Esophagus muscularis mucosa (tissue), 4 donors: ENCODE measurements at regions not wholly inside any gene's neighbourhood (a gene's known extent, or its start where the extent isn't known, plus 50 kb on each side); places are given as distances from the start of the nearest gene placed in this dataset.

Source experiments
- DNase-seq: peaks from one replicate; pipeline ENCODE4 v3.0.0-alpha.2; 2017; ENCODE audit errors: extremely low spot score
- H3K27ac ChIP-seq, 4 donors: fragments of 200-600 bp; sonication (generic); replicated peaks in 1 of 4; 1 replicate in 3 of 4; 2 replicates in 1 of 4; pipeline ENCODE4 v1.5.1; 2016 to 2019; ENCODE audit warnings: mild to moderate bottlenecking in 1 of 4
- H3K27me3 ChIP-seq, 4 donors: fragments of 200-600 bp; sonication (generic); one replicate each; pipeline versions ENCODE4 v1.5.1 to v1.6.0; 2016 to 2019
- H3K36me3 ChIP-seq, 4 donors: fragments of 200-600 bp; sonication (generic); one replicate each; pipeline ENCODE4 v1.5.1; 2016 to 2019
- H3K4me1 ChIP-seq, 4 donors: fragments of 200-600 bp; sonication (generic); one replicate each; pipeline ENCODE4 v1.5.1; 2016 to 2019
- H3K4me3 ChIP-seq, 4 donors: fragments of 200-600 bp; sonication (generic); 1 replicate in 2 of 4; 2 replicates in 2 of 4; pipeline ENCODE4 v1.5.1; 2016 to 2019; ENCODE audit warnings: mild to moderate bottlenecking in 4 of 4, moderate library complexity in 1 of 4
- H3K9me3 ChIP-seq, 4 donors: fragments of 200-600 bp; sonication (generic); 1 replicate in 3 of 4; 2 replicates in 1 of 4; pipeline ENCODE4 v1.5.1; 2016 to 2019
- CTCF ChIP-seq, 3 experiments: fragments of 200-600 bp in 2 of 3; fragments of 450-650 bp in 1 of 3; sonication (generic) in 2 of 3; IDR thresholded peaks; one replicate each; pipeline ENCODE4 v1.5.1; 2017 to 2019; ENCODE audit warnings: antibody characterized with exemption in 3 of 3, mild to moderate bottlenecking in 2 of 3, moderate library complexity in 1 of 3
- EP300 ChIP-seq: sonication (generic); formaldehyde crosslinking; IDR thresholded peaks from one replicate; pipeline ENCODE4 v1.6.1; 2017; ENCODE audit warnings: antibody characterized with exemption
- POLR2A ChIP-seq: fragments of 450-650 bp; IDR thresholded peaks from one replicate; pipeline ENCODE4 v1.6.1; 2017; ENCODE audit warnings: antibody characterized with exemption, moderate library complexity, mild to moderate bottlenecking, low read depth
- POLR2AphosphoS5 ChIP-seq, 2 donors: sonication (generic); formaldehyde crosslinking; IDR thresholded peaks; one replicate each; pipeline ENCODE4 v1.6.1; 2017; ENCODE audit warnings: antibody characterized with exemption in 2 of 2
- WGBS: methylation state at CpG from one replicate; pipeline ENCODE4 v1.1.5; 2018; 5-methylcytosine and 5-hydroxymethylcytosine counted together
- intact Hi-C: fragments of 100-400 bp; cut with DNase I; formaldehyde crosslinking; loops from one replicate; pipeline ENCODE4 v1.15.1; 2023

GRCh38 chr17:13272296-13272695 lies 254.5 kb upstream of the ELAC2 start:
- no peaks in the 10 kb centered on the region for H3K9me3 ChIP-seq
- TF ChIP-seq CTCF (IDR thresholded peaks at IDR 0.05) = no peak
- TF ChIP-seq POLR2AphosphoS5 (IDR thresholded peaks at IDR 0.05) = no peak
- TF ChIP-seq POLR2A = no peak
- no peak for TF ChIP-seq EP300
- peaks cover 0 to 19% (median 0%) of the 10 kb centered on the region in 4 donors for H3K27me3 ChIP-seq
- no peaks in the 10 kb centered on the region for H3K4me1 ChIP-seq
- 79% methylated on average over 4 of the region's 4 CpGs for WGBS
- no peaks in the 10 kb centered on the region for H3K36me3 ChIP-seq
- no peak overlapping the region for H3K4me3 ChIP-seq
- intact Hi-C loops = no loop called here
- no peak for DNase-seq
- H3K27ac ChIP-seq = no peak overlapping the region

- TF ChIP-seq EP300 (no peak), CTCF (IDR thresholded peaks at IDR 0.05) (no peak), POLR2A (no peak), POLR2AphosphoS5 (IDR thresholded peaks at IDR 0.05) (no peak)
- DNase-seq = no peak
- no peak overlapping the region for H3K4me3 ChIP-seq
- H3K27me3 ChIP-seq = peaks cover 0 to 19% (median 0%) of the 10 kb centered on the region in 4 donors
- WGBS = 33% methylated on average over 8 of the region's 8 CpGs
- H3K27ac ChIP-seq = no peak overlapping the region
- intact Hi-C loops = no loop called here
- H3K4me1 ChIP-seq = no peaks in the 10 kb centered on the region
- no peaks in the 10 kb centered on the region for H3K9me3 ChIP-seq
- no peaks in the 10 kb centered on the region for H3K36me3 ChIP-seq
These were observed 251.2 kb upstream of the ELAC2 start for GRCh38 chr17:13268791-13269595.

- TF ChIP-seq POLR2A = no peak
- TF ChIP-seq CTCF (IDR thresholded peaks at IDR 0.05) = no peak
- TF ChIP-seq POLR2AphosphoS5 (IDR thresholded peaks at IDR 0.05) = no peak
- TF ChIP-seq EP300 = no peak
- H3K4me1 ChIP-seq = no peaks in the 10 kb centered on the region
These were observed 248.8 kb upstream of the ELAC2 start for GRCh38 chr17:13266606-13267005.

DNA sequence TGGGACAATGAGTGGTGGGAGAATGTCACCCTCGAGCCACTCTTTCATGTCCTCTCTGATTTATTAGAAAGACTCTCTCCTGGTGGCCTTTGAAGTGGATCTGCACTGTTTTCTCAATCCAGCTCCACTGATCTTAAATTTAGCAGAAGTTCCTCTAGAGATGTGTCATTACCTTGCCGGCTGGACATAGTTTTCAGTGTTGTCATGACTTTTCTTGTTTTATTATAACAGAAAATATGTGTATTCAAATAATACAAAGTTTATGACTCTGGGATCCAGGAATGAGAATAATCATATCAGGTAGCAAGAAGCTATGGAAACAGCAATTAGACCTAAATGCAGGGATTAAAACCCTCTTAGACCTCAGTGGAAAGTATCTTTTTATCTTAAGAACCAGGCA lies 247.5 kb upstream of the ELAC2 start:
- intact Hi-C loops = no loop called here
- TF ChIP-seq POLR2AphosphoS5 (IDR thresholded peaks at IDR 0.05) = no peak
- no peak for TF ChIP-seq EP300
- no peak for TF ChIP-seq CTCF (IDR thresholded peaks at IDR 0.05)
- H3K4me1 ChIP-seq = no peaks in the 10 kb centered on the region
- no peak for DNase-seq
- H3K27ac ChIP-seq = no peak overlapping the region
- H3K9me3 ChIP-seq = no peaks in the 10 kb centered on the region
- no peaks in the 10 kb centered on the region for H3K36me3 ChIP-seq
- 46% methylated on average over 2 of the region's 2 CpGs for WGBS
- H3K27me3 ChIP-seq = peaks cover 0 to 16% (median 0%) of the 10 kb centered on the region in 4 donors
- H3K4me3 ChIP-seq = no peak overlapping the region

More at GRCh38 chr17:13266606-13267005, 248.8 kb upstream of the ELAC2 start:
- intact Hi-C loops = no loop called here
- Histone ChIP-seq H3K27me3 (peaks cover 0 to 19% (median 0%) of the 10 kb centered on the region in 4 donors), H3K27ac (no peak overlapping the region), H3K4me3 (no peak overlapping the region), H3K9me3 (no peaks in the 10 kb centered on the region), H3K36me3 (no peaks in the 10 kb centered on the region)
- 20% methylated on average over 7 of the region's 7 CpGs for WGBS
- DNase-seq = no peak
